GM23338 (cell line): ENCODE measurements at regions not wholly inside any gene's neighbourhood (a gene's known extent, or its start where the extent isn't known, plus 50 kb on each side); places are given as distances from the start of the nearest gene placed in this dataset.
A peak's percentile ranks its signal among the peaks of the same experiment; 100 is the strongest.

Experiments used
- ATAC-seq: fragments of 200-7000 bp; cut with Tn5 transposase; 3 replicates; pipeline ENCODE4 v1.9.1; 2020
- DNase-seq: peaks from one replicate; pipeline ENCODE4 v3.0.0-alpha.2; 2015; ENCODE audit warnings: low spot score
- H2AFZ ChIP-seq: fragments of 200-600 bp; sonication (generic); 2 replicates; pipeline ENCODE4 v1.8.0; 2016; ENCODE audit warnings: antibody characterized with exemption, mild to moderate bottlenecking, moderate library complexity
- H3F3A ChIP-seq: fragments of 200-600 bp; sonication (generic); replicated peaks from 2 replicates; pipeline ENCODE4 v1.8.0; 2017; ENCODE audit warnings: antibody characterized with exemption, mixed run types, low read depth
- H3K27ac ChIP-seq: fragments of 200-600 bp; sonication (generic); 2 replicates; pipeline ENCODE4 v1.6.1; 2016; ENCODE audit warnings: low read depth
- H3K27me3 ChIP-seq: fragments of 200-600 bp; sonication (generic); 2 replicates; pipeline ENCODE4 v1.8.0; 2016; ENCODE audit warnings: mild to moderate bottlenecking, mixed run types, moderate library complexity; ENCODE audit not compliant: insufficient read depth
- H3K36me3 ChIP-seq: fragments of 200-600 bp; sonication (generic); 2 replicates; pipeline ENCODE4 v1.8.0; 2016; ENCODE audit warnings: mild to moderate bottlenecking; ENCODE audit not compliant: insufficient read depth
- H3K4me1 ChIP-seq: fragments of 200-600 bp; sonication (generic); 2 replicates; pipeline ENCODE4 v1.8.0; 2016; ENCODE audit warnings: mild to moderate bottlenecking, moderate library complexity; ENCODE audit not compliant: insufficient read depth
- H3K4me2 ChIP-seq: fragments of 200-600 bp; sonication (generic); 2 replicates; pipeline ENCODE4 v1.7.1; 2017; ENCODE audit warnings: mixed run types
- H3K4me3 ChIP-seq: fragments of 200-600 bp; sonication (generic); 2 replicates; pipeline ENCODE4 v1.6.1; 2016; ENCODE audit warnings: mixed run types
- H3K79me2 ChIP-seq: fragments of 200-600 bp; sonication (generic); replicated peaks from 2 replicates; pipeline ENCODE4 v1.8.0; 2017; ENCODE audit warnings: mild to moderate bottlenecking; ENCODE audit not compliant: insufficient read depth
- H3K9me2 ChIP-seq: fragments of 200-600 bp; sonication (generic); 2 replicates; pipeline ENCODE4 v1.8.0; 2017; ENCODE audit not compliant: insufficient read depth
- H4K20me1 ChIP-seq: fragments of 200-600 bp; sonication (generic); replicated peaks from 2 replicates; pipeline ENCODE4 v1.8.0; 2017; ENCODE audit warnings: mild to moderate bottlenecking; ENCODE audit not compliant: insufficient read depth
- H3K27ac Mint-ChIP-seq: 2 replicates; pipeline ENCODE4 v1.8.0; 2020; ENCODE audit warnings: inconsistent platforms, mild to moderate bottlenecking, moderate library complexity, mixed read lengths
- H3K27me3 Mint-ChIP-seq: 3 replicates; pipeline ENCODE4 v1.8.0; 2022; ENCODE audit warnings: low read depth, mild to moderate bottlenecking, moderate library complexity, mixed read lengths, inconsistent platforms; ENCODE audit not compliant: insufficient read depth, poor library complexity
- H3K36me3 Mint-ChIP-seq: 3 replicates; pipeline ENCODE4 v1.8.0; 2021; ENCODE audit warnings: low read depth, mild to moderate bottlenecking, inconsistent platforms, moderate library complexity, mixed read lengths
- H3K4me1 Mint-ChIP-seq: 3 replicates; pipeline ENCODE4 v1.8.0; 2020; ENCODE audit warnings: mild to moderate bottlenecking, inconsistent platforms, mixed read lengths
- H3K4me3 Mint-ChIP-seq: 3 replicates; pipeline ENCODE4 v1.8.0; 2021; ENCODE audit warnings: moderate library complexity, mild to moderate bottlenecking, inconsistent platforms, mixed read lengths
- H3K9me3 Mint-ChIP-seq: 3 replicates; pipeline ENCODE4 v1.8.0; 2020; ENCODE audit warnings: moderate library complexity, mild to moderate bottlenecking, inconsistent platforms, mixed read lengths
- CREB1 ChIP-seq: fragments of 250-450 bp; sonication (Bioruptor Pico); IDR thresholded peaks from 2 replicates; pipeline ENCODE4 v1.5.0; 2020; ENCODE audit warnings: low read depth, mild to moderate bottlenecking, moderate library complexity
- EZH2 ChIP-seq: fragments of 200-600 bp; sonication (generic); IDR thresholded peaks from one replicate; pipeline ENCODE4 v1.8.0; 2017; ENCODE audit warnings: antibody characterized with exemption, mild to moderate bottlenecking, low read depth; ENCODE audit not compliant: unreplicated experiment
- EZH2phosphoT487 ChIP-seq: fragments of 200-600 bp; sonication (generic); IDR thresholded peaks from one replicate; pipeline ENCODE4 v1.8.1; 2018; ENCODE audit warnings: antibody characterized with exemption; ENCODE audit not compliant: unreplicated experiment
- JUNB ChIP-seq: IDR thresholded peaks from one replicate; pipeline ENCODE4 v1.6.1; 2016; ENCODE audit warnings: antibody characterized with exemption; ENCODE audit not compliant: unreplicated experiment
- NANOG ChIP-seq: IDR thresholded peaks from 2 replicates; pipeline ENCODE4 v1.6.1; 2016; ENCODE audit warnings: antibody characterized with exemption, borderline replicate concordance
- POLR2AphosphoS5 ChIP-seq: IDR thresholded peaks from 2 replicates; pipeline ENCODE4 v1.6.1; 2016; ENCODE audit warnings: antibody characterized with exemption, low read depth
- STAT1 ChIP-seq: IDR thresholded peaks from one replicate; pipeline ENCODE4 v1.6.1; 2016; ENCODE audit warnings: antibody characterized with exemption; ENCODE audit not compliant: unreplicated experiment
- ZNF114 ChIP-seq: fragments of 250-450 bp; sonication (Bioruptor Pico); IDR thresholded peaks from 2 replicates; pipeline ENCODE4 v1.5.0; 2020; ENCODE audit warnings: mild to moderate bottlenecking, moderate library complexity
- ZNF331 ChIP-seq: fragments of 250-450 bp; sonication (Bioruptor Pico); IDR thresholded peaks from 2 replicates; pipeline ENCODE4 v1.5.0; 2020; ENCODE audit warnings: low read depth, mild to moderate bottlenecking, moderate library complexity
- ZNF462 ChIP-seq: fragments of 250-450 bp; sonication (Bioruptor Pico); IDR thresholded peaks from 2 replicates; pipeline ENCODE4 v1.5.0; 2020; ENCODE audit warnings: mild to moderate bottlenecking, moderate library complexity
- TF ChIP-seq, protein P1 (sequence below): IDR thresholded peaks from 2 replicates; pipeline ENCODE4 v1.6.1; 2016; ENCODE audit warnings: antibody characterized with exemption
- TF ChIP-seq, protein P2 (sequence below): IDR thresholded peaks from one replicate; pipeline ENCODE4 v1.6.1; 2018; ENCODE audit warnings: antibody characterized with exemption; ENCODE audit not compliant: unreplicated experiment
- TF ChIP-seq, protein P3 (sequence below), 2 experiments: fragments of 200-600 bp in 1 of 2; sonication (generic) in 1 of 2; conservative IDR thresholded peaks; 2 replicates each; pipeline versions ENCODE4 v1.5.1 to v1.6.1; 2016 to 2017; ENCODE audit warnings: antibody characterized with exemption in 2 of 2, low read depth in 2 of 2, mild to moderate bottlenecking in 2 of 2, moderate library complexity in 1 of 2

DNA sequence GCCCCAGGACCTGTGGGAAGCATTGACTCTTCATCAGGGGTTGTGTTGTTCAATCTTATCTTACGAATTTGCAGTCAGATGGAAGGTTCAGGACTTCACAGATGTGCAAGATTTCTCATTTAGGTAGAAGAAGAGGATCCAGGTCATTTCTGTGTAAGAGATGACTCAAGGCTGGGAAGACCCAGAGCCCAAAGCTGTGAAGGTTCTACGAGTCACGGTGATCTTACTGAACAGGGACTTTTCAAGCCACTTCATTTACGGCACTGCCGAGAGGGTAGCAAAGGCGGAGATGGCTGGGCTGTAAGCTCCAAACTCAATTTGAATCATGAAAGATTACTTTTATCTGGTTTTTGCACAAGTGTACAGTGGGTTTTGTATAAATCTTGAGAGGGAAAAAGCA, 228.0 kb upstream of the MEX3C start:
- Histone ChIP-seq H3K36me3 (no peaks in the 10 kb centered on the region), H3K27ac (no peak overlapping the region), H2AFZ (peak overlapping the region; percentile 86), H3K4me2 (no peak overlapping the region), H4K20me1 (no peaks in the 10 kb centered on the region), H3K27me3 (no peaks in the 10 kb centered on the region), H3K4me3 (no peak overlapping the region), H3K79me2 (no peaks in the 10 kb centered on the region), H3K4me1 (peaks cover 11% of the 10 kb centered on the region), H3K9me2 (peaks cover 35% of the 10 kb centered on the region), H3F3A (no peaks in the 10 kb centered on the region)
- Mint-ChIP-seq H3K9me3 (peaks cover 3% of the 10 kb centered on the region; the same call in 1 of the 3 replicates), H3K4me3 (no peak overlapping the region), H3K27me3 (peaks cover 8% of the 10 kb centered on the region), H3K27ac (no peak overlapping the region), H3K4me1 (peaks cover 19% of the 10 kb centered on the region), H3K36me3 (peaks cover 6% of the 10 kb centered on the region)
- ATAC-seq, result no peak
- DNase-seq, result no peak
- TF ChIP-seq, protein P1, sequence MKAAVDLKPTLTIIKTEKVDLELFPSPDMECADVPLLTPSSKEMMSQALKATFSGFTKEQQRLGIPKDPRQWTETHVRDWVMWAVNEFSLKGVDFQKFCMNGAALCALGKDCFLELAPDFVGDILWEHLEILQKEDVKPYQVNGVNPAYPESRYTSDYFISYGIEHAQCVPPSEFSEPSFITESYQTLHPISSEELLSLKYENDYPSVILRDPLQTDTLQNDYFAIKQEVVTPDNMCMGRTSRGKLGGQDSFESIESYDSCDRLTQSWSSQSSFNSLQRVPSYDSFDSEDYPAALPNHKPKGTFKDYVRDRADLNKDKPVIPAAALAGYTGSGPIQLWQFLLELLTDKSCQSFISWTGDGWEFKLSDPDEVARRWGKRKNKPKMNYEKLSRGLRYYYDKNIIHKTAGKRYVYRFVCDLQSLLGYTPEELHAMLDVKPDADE, result no peak
- TF ChIP-seq NANOG (no peak), JUNB (no peak), STAT1 (no peak), ZNF462 (CRISPR knock-in tag) (no peak), ZNF331 (no peak), POLR2AphosphoS5 (no peak), CREB1 (CRISPR knock-in tag) (no peak), ZNF114 (no peak), EZH2 (no peak), EZH2phosphoT487 (no peak)
- TF ChIP-seq, protein P2, sequence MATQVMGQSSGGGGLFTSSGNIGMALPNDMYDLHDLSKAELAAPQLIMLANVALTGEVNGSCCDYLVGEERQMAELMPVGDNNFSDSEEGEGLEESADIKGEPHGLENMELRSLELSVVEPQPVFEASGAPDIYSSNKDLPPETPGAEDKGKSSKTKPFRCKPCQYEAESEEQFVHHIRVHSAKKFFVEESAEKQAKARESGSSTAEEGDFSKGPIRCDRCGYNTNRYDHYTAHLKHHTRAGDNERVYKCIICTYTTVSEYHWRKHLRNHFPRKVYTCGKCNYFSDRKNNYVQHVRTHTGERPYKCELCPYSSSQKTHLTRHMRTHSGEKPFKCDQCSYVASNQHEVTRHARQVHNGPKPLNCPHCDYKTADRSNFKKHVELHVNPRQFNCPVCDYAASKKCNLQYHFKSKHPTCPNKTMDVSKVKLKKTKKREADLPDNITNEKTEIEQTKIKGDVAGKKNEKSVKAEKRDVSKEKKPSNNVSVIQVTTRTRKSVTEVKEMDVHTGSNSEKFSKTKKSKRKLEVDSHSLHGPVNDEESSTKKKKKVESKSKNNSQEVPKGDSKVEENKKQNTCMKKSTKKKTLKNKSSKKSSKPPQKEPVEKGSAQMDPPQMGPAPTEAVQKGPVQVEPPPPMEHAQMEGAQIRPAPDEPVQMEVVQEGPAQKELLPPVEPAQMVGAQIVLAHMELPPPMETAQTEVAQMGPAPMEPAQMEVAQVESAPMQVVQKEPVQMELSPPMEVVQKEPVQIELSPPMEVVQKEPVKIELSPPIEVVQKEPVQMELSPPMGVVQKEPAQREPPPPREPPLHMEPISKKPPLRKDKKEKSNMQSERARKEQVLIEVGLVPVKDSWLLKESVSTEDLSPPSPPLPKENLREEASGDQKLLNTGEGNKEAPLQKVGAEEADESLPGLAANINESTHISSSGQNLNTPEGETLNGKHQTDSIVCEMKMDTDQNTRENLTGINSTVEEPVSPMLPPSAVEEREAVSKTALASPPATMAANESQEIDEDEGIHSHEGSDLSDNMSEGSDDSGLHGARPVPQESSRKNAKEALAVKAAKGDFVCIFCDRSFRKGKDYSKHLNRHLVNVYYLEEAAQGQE, result no peak
- TF ChIP-seq, protein P3, sequence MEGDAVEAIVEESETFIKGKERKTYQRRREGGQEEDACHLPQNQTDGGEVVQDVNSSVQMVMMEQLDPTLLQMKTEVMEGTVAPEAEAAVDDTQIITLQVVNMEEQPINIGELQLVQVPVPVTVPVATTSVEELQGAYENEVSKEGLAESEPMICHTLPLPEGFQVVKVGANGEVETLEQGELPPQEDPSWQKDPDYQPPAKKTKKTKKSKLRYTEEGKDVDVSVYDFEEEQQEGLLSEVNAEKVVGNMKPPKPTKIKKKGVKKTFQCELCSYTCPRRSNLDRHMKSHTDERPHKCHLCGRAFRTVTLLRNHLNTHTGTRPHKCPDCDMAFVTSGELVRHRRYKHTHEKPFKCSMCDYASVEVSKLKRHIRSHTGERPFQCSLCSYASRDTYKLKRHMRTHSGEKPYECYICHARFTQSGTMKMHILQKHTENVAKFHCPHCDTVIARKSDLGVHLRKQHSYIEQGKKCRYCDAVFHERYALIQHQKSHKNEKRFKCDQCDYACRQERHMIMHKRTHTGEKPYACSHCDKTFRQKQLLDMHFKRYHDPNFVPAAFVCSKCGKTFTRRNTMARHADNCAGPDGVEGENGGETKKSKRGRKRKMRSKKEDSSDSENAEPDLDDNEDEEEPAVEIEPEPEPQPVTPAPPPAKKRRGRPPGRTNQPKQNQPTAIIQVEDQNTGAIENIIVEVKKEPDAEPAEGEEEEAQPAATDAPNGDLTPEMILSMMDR (conservative IDR thresholded peaks at IDR 0.05; ENCODE audit: low read depth in 2 of 2), result no peak
